MM.1S (cell line): ENCODE measurements at regions not wholly inside any gene's neighbourhood (a gene's known extent, or its start where the extent isn't known, plus 50 kb on each side); places are given as distances from the start of the nearest gene placed in this dataset.

Source experiments
- DNase-seq: peaks from one replicate; pipeline ENCODE4 v3.0.0-alpha.2; 2015
- H2AFZ ChIP-seq: fragments of 300-600 bp; sonication (generic); 2 replicates; pipeline ENCODE4 v1.6.0; 2016; ENCODE audit warnings: antibody characterized with exemption, low read length
- H3F3A ChIP-seq: fragments of 300-600 bp; sonication (generic); 2 replicates; pipeline ENCODE4 v1.6.1; 2016; ENCODE audit warnings: mild to moderate bottlenecking, antibody characterized with exemption, low read length, moderate library complexity, mixed read lengths; ENCODE audit not compliant: insufficient read depth
- H3K27ac ChIP-seq: fragments of 300-600 bp; sonication (generic); 2 replicates; pipeline ENCODE4 v1.5.1; 2016; ENCODE audit warnings: mild to moderate bottlenecking, low read length
- H3K27me3 ChIP-seq: fragments of 300-600 bp; sonication (generic); replicated peaks from 2 replicates; pipeline ENCODE4 v1.6.0; 2016; ENCODE audit warnings: low read length; ENCODE audit not compliant: insufficient read depth
- H3K36me3 ChIP-seq: fragments of 300-600 bp; sonication (generic); replicated peaks from 2 replicates; pipeline ENCODE4 v1.6.1; 2016; ENCODE audit warnings: mild to moderate bottlenecking, low read length, mixed read lengths; ENCODE audit not compliant: insufficient read depth
- H3K4me1 ChIP-seq: fragments of 300-600 bp; sonication (generic); 2 replicates; pipeline ENCODE4 v1.6.1; 2016; ENCODE audit warnings: low read length, mixed read lengths
- H3K4me2 ChIP-seq: fragments of 300-600 bp; sonication (generic); 2 replicates; pipeline ENCODE4 v1.6.0; 2016; ENCODE audit warnings: low read depth, low read length
- H3K4me3 ChIP-seq: fragments of 300-600 bp; sonication (generic); 2 replicates; pipeline ENCODE4 v1.5.1; 2016; ENCODE audit warnings: low read length, mixed read lengths
- H3K79me2 ChIP-seq: fragments of 300-600 bp; sonication (generic); 2 replicates; pipeline ENCODE4 v1.6.1; 2016; ENCODE audit warnings: mixed run types, low read length, mixed read lengths
- H3K9ac ChIP-seq: fragments of 300-600 bp; sonication (generic); 2 replicates; pipeline ENCODE4 v1.6.1; 2016; ENCODE audit warnings: low read length, mixed read lengths
- H3K9me2 ChIP-seq: fragments of 300-600 bp; sonication (generic); replicated peaks from 2 replicates; pipeline ENCODE4 v1.6.1; 2016; ENCODE audit warnings: mild to moderate bottlenecking, low read length, mixed read lengths; ENCODE audit not compliant: insufficient read depth
- H3K9me3 ChIP-seq: fragments of 300-600 bp; sonication (generic); replicated peaks from 2 replicates; pipeline ENCODE4 v1.6.1; 2016; ENCODE audit warnings: mild to moderate bottlenecking, low read length, mixed read lengths; ENCODE audit not compliant: insufficient read depth
- H4K20me1 ChIP-seq: fragments of 300-600 bp; sonication (generic); 2 replicates; pipeline ENCODE4 v1.6.1; 2016; ENCODE audit warnings: mild to moderate bottlenecking, low read length, moderate library complexity, mixed read lengths; ENCODE audit not compliant: insufficient read depth
- EZH2 ChIP-seq: fragments of 300-600 bp; sonication (generic); optimal IDR thresholded peaks from 2 replicates; pipeline ENCODE3; 2017; ENCODE audit warnings: low read depth, mild to moderate bottlenecking, antibody characterized with exemption, low read length, mixed read lengths
- EZH2phosphoT487 ChIP-seq: fragments of 300-600 bp; sonication (generic); IDR thresholded peaks from 2 replicates; pipeline ENCODE4 v1.6.1; 2018; ENCODE audit warnings: antibody characterized with exemption, low read length
- TF ChIP-seq, protein P1 (sequence below): fragments of 300-600 bp; sonication (generic); IDR thresholded peaks from 2 replicates; pipeline ENCODE4 v1.5.1; 2016; ENCODE audit warnings: antibody characterized with exemption, low read length, mixed read lengths

DNA sequence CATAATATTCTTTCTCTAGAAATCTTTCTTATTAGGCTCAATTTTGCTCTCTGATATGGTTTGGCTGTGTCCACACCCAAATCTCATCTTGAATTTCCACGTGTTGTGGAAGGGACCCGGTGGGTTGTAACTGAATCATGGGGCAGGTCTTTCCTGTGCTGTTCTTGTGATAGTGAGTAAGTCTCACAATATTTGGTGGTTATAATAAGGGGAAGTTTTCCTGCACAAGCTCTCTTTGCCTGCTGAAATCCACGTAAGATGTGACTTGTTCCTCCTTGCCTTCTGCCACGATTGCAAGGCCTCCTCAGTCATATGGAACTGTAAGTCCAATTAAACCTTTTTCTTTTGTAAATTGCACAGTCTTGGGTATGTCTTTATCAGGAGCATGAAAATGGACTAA, 73.8 kb downstream of the CAVIN2 start:
- Histone ChIP-seq H4K20me1 (no peaks in the 10 kb centered on the region), H3K27me3 (no peaks in the 10 kb centered on the region), H3K4me2 (no peak overlapping the region), H3K79me2 (no peaks in the 10 kb centered on the region), H3K36me3 (no peaks in the 10 kb centered on the region), H3F3A (no peaks in the 10 kb centered on the region), H3K9me2 (no peaks in the 10 kb centered on the region), H3K4me1 (no peaks in the 10 kb centered on the region), H2AFZ (no peak overlapping the region), H3K27ac (no peak overlapping the region), H3K9me3 (no peaks in the 10 kb centered on the region), H3K4me3 (no peak overlapping the region), H3K9ac (no peak overlapping the region)
- TF ChIP-seq EZH2 = no peak
- TF ChIP-seq, protein P1, sequence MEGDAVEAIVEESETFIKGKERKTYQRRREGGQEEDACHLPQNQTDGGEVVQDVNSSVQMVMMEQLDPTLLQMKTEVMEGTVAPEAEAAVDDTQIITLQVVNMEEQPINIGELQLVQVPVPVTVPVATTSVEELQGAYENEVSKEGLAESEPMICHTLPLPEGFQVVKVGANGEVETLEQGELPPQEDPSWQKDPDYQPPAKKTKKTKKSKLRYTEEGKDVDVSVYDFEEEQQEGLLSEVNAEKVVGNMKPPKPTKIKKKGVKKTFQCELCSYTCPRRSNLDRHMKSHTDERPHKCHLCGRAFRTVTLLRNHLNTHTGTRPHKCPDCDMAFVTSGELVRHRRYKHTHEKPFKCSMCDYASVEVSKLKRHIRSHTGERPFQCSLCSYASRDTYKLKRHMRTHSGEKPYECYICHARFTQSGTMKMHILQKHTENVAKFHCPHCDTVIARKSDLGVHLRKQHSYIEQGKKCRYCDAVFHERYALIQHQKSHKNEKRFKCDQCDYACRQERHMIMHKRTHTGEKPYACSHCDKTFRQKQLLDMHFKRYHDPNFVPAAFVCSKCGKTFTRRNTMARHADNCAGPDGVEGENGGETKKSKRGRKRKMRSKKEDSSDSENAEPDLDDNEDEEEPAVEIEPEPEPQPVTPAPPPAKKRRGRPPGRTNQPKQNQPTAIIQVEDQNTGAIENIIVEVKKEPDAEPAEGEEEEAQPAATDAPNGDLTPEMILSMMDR = no peak
- no peak for TF ChIP-seq EZH2phosphoT487
- DNase-seq = no peak

DNA sequence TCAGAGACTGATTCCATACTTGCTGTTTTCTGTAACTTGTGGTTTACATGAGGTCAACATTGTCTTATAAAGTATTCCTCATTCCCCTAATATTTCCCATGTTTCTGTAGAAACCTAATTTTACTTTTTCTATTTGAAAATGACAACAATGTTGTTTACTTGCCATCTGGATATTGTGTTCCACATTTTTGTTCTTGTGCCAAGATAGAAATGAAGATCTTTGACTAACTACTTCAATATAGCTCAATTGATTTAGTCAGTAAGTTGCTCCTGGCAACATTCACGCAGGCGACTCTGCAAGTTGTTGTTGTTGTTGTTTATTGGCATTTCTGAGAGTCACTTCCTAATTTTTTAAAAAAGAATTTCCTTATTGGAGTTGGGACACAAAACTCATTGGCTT, 69.5 kb downstream of the CAVIN2 start:
- no peaks in the 10 kb centered on the region for H3K27me3 ChIP-seq
- H3K4me1 ChIP-seq = no peaks in the 10 kb centered on the region
- no peaks in the 10 kb centered on the region for H3K9me2 ChIP-seq
- H2AFZ ChIP-seq = no peak overlapping the region
- H3F3A ChIP-seq = no peaks in the 10 kb centered on the region
- no peaks in the 10 kb centered on the region for H4K20me1 ChIP-seq
- DNase-seq = no peak
- H3K4me3 ChIP-seq = no peak overlapping the region
- no peak overlapping the region for H3K9ac ChIP-seq
- H3K27ac ChIP-seq = no peak overlapping the region
- no peak for TF ChIP-seq EZH2
- TF ChIP-seq, protein P1 = no peak
- no peak for TF ChIP-seq EZH2phosphoT487
- H3K4me2 ChIP-seq = no peak overlapping the region
- no peaks in the 10 kb centered on the region for H3K9me3 ChIP-seq
- no peaks in the 10 kb centered on the region for H3K79me2 ChIP-seq
- H3K36me3 ChIP-seq = no peaks in the 10 kb centered on the region

DNA sequence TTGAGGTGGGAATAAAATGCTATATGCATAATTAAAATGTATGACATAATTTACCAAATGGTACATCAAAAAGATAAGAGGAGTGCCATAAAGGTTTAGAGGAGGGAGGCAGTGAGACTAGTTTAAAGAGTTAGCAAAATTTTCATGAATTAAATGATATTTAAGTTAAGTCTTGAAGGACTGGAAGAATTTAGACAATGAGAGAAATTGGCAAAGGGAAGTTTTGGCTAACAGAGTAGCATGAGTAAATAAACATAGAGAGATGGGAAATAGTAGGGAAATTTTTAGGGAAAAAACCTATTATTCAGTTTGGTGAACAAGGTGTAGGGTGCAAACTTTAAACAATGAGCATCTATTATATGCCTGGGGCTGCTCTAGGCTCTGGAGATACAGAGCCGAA, 68.8 kb downstream of the CAVIN2 start:
- Histone ChIP-seq H3K4me2 (no peak overlapping the region), H3K27me3 (no peaks in the 10 kb centered on the region), H3K4me3 (no peak overlapping the region), H3F3A (no peaks in the 10 kb centered on the region), H3K9me3 (no peaks in the 10 kb centered on the region), H3K27ac (no peak overlapping the region), H2AFZ (no peak overlapping the region), H4K20me1 (no peaks in the 10 kb centered on the region), H3K4me1 (no peaks in the 10 kb centered on the region), H3K79me2 (no peaks in the 10 kb centered on the region), H3K9ac (no peak overlapping the region), H3K9me2 (no peaks in the 10 kb centered on the region), H3K36me3 (no peaks in the 10 kb centered on the region)
- TF ChIP-seq, protein P1 = no peak
- TF ChIP-seq EZH2 (no peak), EZH2phosphoT487 (no peak)
- DNase-seq = no peak
